Stimulated activated memory B cell treated with anti-CD40 and anti-IgM and Interleukin-4, amounts not matched to agents 10 μg/mL and 1 μg/mL and 100 μg/mL, for 72 hours (primary cell): ENCODE measurements at regions not wholly inside any gene's neighbourhood (a gene's known extent, or its start where the extent isn't known, plus 50 kb on each side); places are given as distances from the start of the nearest gene placed in this dataset.
"Not testable (repeated sequence)": the region's sequence is repeated elsewhere in the genome, so short reads cannot be mapped to it uniquely, and the experiment has no call there.

Experiments used
- ATAC-seq: fragments of 150-1000 bp; cut with Tn5 transposase; 2 replicates; pipeline ENCODE4 v1.10.0; 2021
- H3K27ac Mint-ChIP-seq: one replicate; pipeline ENCODE4 v1.8.0; 2022; ENCODE audit warnings: mild to moderate bottlenecking, mixed read lengths
- H3K27me3 Mint-ChIP-seq: one replicate; pipeline ENCODE4 v1.8.0; 2022; ENCODE audit warnings: mixed read lengths
- H3K36me3 Mint-ChIP-seq: one replicate; pipeline ENCODE4 v1.8.0; 2022; ENCODE audit warnings: mixed read lengths
- H3K4me1 Mint-ChIP-seq: one replicate; pipeline ENCODE4 v1.8.0; 2022; ENCODE audit warnings: mixed read lengths
- H3K4me3 Mint-ChIP-seq: one replicate; pipeline ENCODE4 v1.8.0; 2022; ENCODE audit warnings: mild to moderate bottlenecking, moderate library complexity, mixed read lengths
- H3K9me3 Mint-ChIP-seq: one replicate; pipeline ENCODE4 v1.8.0; 2022; ENCODE audit warnings: mixed read lengths

- Mint-ChIP-seq H3K27me3 (peaks cover 6% of the 10 kb centered on the region), H3K4me1 (no peaks in the 10 kb centered on the region), H3K9me3 (peaks cover 6% of the 10 kb centered on the region), H3K4me3 (no peak overlapping the region), H3K27ac (no peak overlapping the region), H3K36me3 (no peaks in the 10 kb centered on the region)
- no peak for ATAC-seq
Measured at GRCh38 chr7:23887660-23888059, 177.6 kb downstream of the STK31 start.

- Mint-ChIP-seq H3K27ac (no peak overlapping the region), H3K4me3 (no peak overlapping the region)
Measured at GRCh38 chr7:23888958-23889357, 178.9 kb downstream of the STK31 start.

GRCh38 chr7:23889566-23889965, 179.5 kb downstream of the STK31 start:
- no peaks in the 10 kb centered on the region for H3K36me3 Mint-ChIP-seq
- H3K27ac Mint-ChIP-seq: no peak overlapping the region
- H3K4me3 Mint-ChIP-seq: no peak overlapping the region
- no peak for ATAC-seq
- peaks cover 6% of the 10 kb centered on the region for H3K9me3 Mint-ChIP-seq
- H3K27me3 Mint-ChIP-seq: peaks cover 10% of the 10 kb centered on the region
- no peaks in the 10 kb centered on the region for H3K4me1 Mint-ChIP-seq

More at GRCh38 chr7:23888958-23889357, 178.9 kb downstream of the STK31 start:
- H3K9me3 Mint-ChIP-seq: peaks cover 6% of the 10 kb centered on the region
- H3K4me1 Mint-ChIP-seq: no peaks in the 10 kb centered on the region
- H3K36me3 Mint-ChIP-seq: no peaks in the 10 kb centered on the region
- peaks cover 6% of the 10 kb centered on the region for H3K27me3 Mint-ChIP-seq
- ATAC-seq: no peak

GRCh38 chr7:23892019-23892418, 182.0 kb downstream of the STK31 start:
- no peak overlapping the region for H3K4me3 Mint-ChIP-seq
- no peaks in the 10 kb centered on the region for H3K36me3 Mint-ChIP-seq
- no peak overlapping the region for H3K27ac Mint-ChIP-seq
- H3K9me3 Mint-ChIP-seq: peaks cover 6% of the 10 kb centered on the region
- H3K4me1 Mint-ChIP-seq: no peaks in the 10 kb centered on the region
- H3K27me3 Mint-ChIP-seq: peaks cover 20% of the 10 kb centered on the region
- ATAC-seq: no peak

- Mint-ChIP-seq H3K4me1 (no peaks in the 10 kb centered on the region), H3K4me3 (no peak overlapping the region), H3K27me3 (peaks cover 20% of the 10 kb centered on the region), H3K9me3 (peaks cover 6% of the 10 kb centered on the region), H3K27ac (no peak overlapping the region), H3K36me3 (no peaks in the 10 kb centered on the region)
- ATAC-seq: no peak
Measured at GRCh38 chr7:23893176-23893941, 183.3 kb downstream of the STK31 start.

- no peaks in the 10 kb centered on the region for H3K36me3 Mint-ChIP-seq
- H3K4me3 Mint-ChIP-seq: no peak overlapping the region
- H3K4me1 Mint-ChIP-seq: no peaks in the 10 kb centered on the region
- no peak overlapping the region for H3K27ac Mint-ChIP-seq
- ATAC-seq: no peak
- peaks cover 20% of the 10 kb centered on the region for H3K27me3 Mint-ChIP-seq
- peaks cover 6% of the 10 kb centered on the region for H3K9me3 Mint-ChIP-seq
Measured at GRCh38 chr7:23893942-23894891, 184.2 kb downstream of the STK31 start.

- peaks cover 3% of the 10 kb centered on the region for H3K9me3 Mint-ChIP-seq
- ATAC-seq: no peak
- no peak overlapping the region for H3K27ac Mint-ChIP-seq
- H3K4me3 Mint-ChIP-seq: no peak overlapping the region
- peaks cover 20% of the 10 kb centered on the region for H3K27me3 Mint-ChIP-seq
- H3K4me1 Mint-ChIP-seq: no peaks in the 10 kb centered on the region
- H3K36me3 Mint-ChIP-seq: no peaks in the 10 kb centered on the region
Measured at GRCh38 chr7:23894892-23895569, 185.0 kb downstream of the STK31 start.

GRCh38 chr7:23895666-23896096, 185.7 kb downstream of the STK31 start:
- no peaks in the 10 kb centered on the region for H3K36me3 Mint-ChIP-seq

GRCh38 chr7:23898619-23899018, 188.6 kb downstream of the STK31 start:
- Mint-ChIP-seq H3K4me3 (no peak overlapping the region), H3K27me3 (peaks cover 22% of the 10 kb centered on the region), H3K4me1 (no peaks in the 10 kb centered on the region), H3K27ac (no peak overlapping the region), H3K36me3 (no peaks in the 10 kb centered on the region), H3K9me3 (no peaks in the 10 kb centered on the region)
- ATAC-seq: no peak

More at GRCh38 chr7:23895666-23896096, 185.7 kb downstream of the STK31 start:
- no peak overlapping the region for H3K27ac Mint-ChIP-seq
- H3K9me3 Mint-ChIP-seq: peaks cover 1% of the 10 kb centered on the region
- no peaks in the 10 kb centered on the region for H3K4me1 Mint-ChIP-seq
- no peak for ATAC-seq
- H3K27me3 Mint-ChIP-seq: peaks cover 19% of the 10 kb centered on the region
- H3K4me3 Mint-ChIP-seq: no peak overlapping the region

- not testable (repeated sequence) for H3K4me3 Mint-ChIP-seq, ATAC-seq, H3K27ac Mint-ChIP-seq, H3K9me3 Mint-ChIP-seq, H3K36me3 Mint-ChIP-seq, H3K4me1 Mint-ChIP-seq
- peaks cover 12% of the 10 kb centered on the region for H3K27me3 Mint-ChIP-seq
Measured at GRCh38 chr7:23904901-23905300, 194.9 kb downstream of the STK31 start.

GRCh38 chr7:23907012-23907411, 197.0 kb downstream of the STK31 start:
- no peaks in the 10 kb centered on the region for H3K9me3 Mint-ChIP-seq
- no peak overlapping the region for H3K27ac Mint-ChIP-seq
- H3K4me1 Mint-ChIP-seq: no peaks in the 10 kb centered on the region

GRCh38 chr7:23909426-23909825, 199.4 kb downstream of the STK31 start:
- no peak for ATAC-seq

More at GRCh38 chr7:23907012-23907411, 197.0 kb downstream of the STK31 start:
- Mint-ChIP-seq H3K4me3 (no peak overlapping the region), H3K27me3 (peaks cover 12% of the 10 kb centered on the region), H3K36me3 (no peaks in the 10 kb centered on the region)
- ATAC-seq: no peak

GRCh38 chr7:23912065-23912464, 202.0 kb downstream of the STK31 start:
- H3K27me3 Mint-ChIP-seq: peaks cover 9% of the 10 kb centered on the region
- no peaks in the 10 kb centered on the region for H3K4me1 Mint-ChIP-seq
- no peaks in the 10 kb centered on the region for H3K36me3 Mint-ChIP-seq
- H3K27ac Mint-ChIP-seq: no peak overlapping the region
- ATAC-seq: no peak
- H3K4me3 Mint-ChIP-seq: no peak overlapping the region
- peaks cover 6% of the 10 kb centered on the region for H3K9me3 Mint-ChIP-seq

More at GRCh38 chr7:23909426-23909825, 199.4 kb downstream of the STK31 start:
- H3K9me3 Mint-ChIP-seq: peaks cover 6% of the 10 kb centered on the region
- no peak overlapping the region for H3K27ac Mint-ChIP-seq
- H3K36me3 Mint-ChIP-seq: no peaks in the 10 kb centered on the region
- H3K4me1 Mint-ChIP-seq: no peaks in the 10 kb centered on the region
- H3K27me3 Mint-ChIP-seq: no peaks in the 10 kb centered on the region
- H3K4me3 Mint-ChIP-seq: no peak overlapping the region

GRCh38 chr7:23913016-23913415, 203.0 kb downstream of the STK31 start:
- Mint-ChIP-seq H3K36me3 (no peaks in the 10 kb centered on the region), H3K4me3 (no peak overlapping the region), H3K9me3 (peaks cover 6% of the 10 kb centered on the region), H3K4me1 (no peaks in the 10 kb centered on the region), H3K27me3 (peaks cover 9% of the 10 kb centered on the region), H3K27ac (no peak overlapping the region)
- no peak for ATAC-seq

GRCh38 chr7:23915236-23915635, 205.2 kb downstream of the STK31 start:
- Mint-ChIP-seq H3K9me3 (peaks cover 6% of the 10 kb centered on the region), H3K36me3 (no peaks in the 10 kb centered on the region), H3K4me1 (no peaks in the 10 kb centered on the region), H3K27ac (no peak overlapping the region), H3K27me3 (peaks cover 9% of the 10 kb centered on the region), H3K4me3 (no peak overlapping the region)
- no peak for ATAC-seq
